Trophoblast cell (in vitro differentiated cells and primary cell): ENCODE measurements at regions not wholly inside any gene's neighbourhood (a gene's known extent, or its start where the extent isn't known, plus 50 kb on each side); places are given as distances from the start of the nearest gene placed in this dataset.

Experiments
- DNase-seq, 2 donors: peaks; one replicate each; pipeline ENCODE4 v3.0.0-alpha.2; 2016
- H2AFZ ChIP-seq: 2 replicates; pipeline ENCODE4 v1.6.1; 2013; ENCODE audit warnings: low read length, moderate library complexity, mild to moderate bottlenecking; ENCODE audit not compliant: insufficient read depth, poor library complexity
- H2AK5ac ChIP-seq: 2 replicates; pipeline ENCODE4 v1.6.1; 2013; ENCODE audit warnings: mild to moderate bottlenecking, low read length
- H2BK120ac ChIP-seq: 2 replicates; pipeline ENCODE4 v1.6.1; 2013; ENCODE audit warnings: low read length, mild to moderate bottlenecking, moderate library complexity; ENCODE audit not compliant: insufficient read depth, poor library complexity
- H2BK12ac ChIP-seq: 2 replicates; pipeline ENCODE4 v1.6.1; 2013; ENCODE audit warnings: mild to moderate bottlenecking, low read length, moderate library complexity
- H2BK5ac ChIP-seq: 2 replicates; pipeline ENCODE4 v1.6.1; 2013; ENCODE audit warnings: low read length, low read depth, moderate library complexity, mild to moderate bottlenecking; ENCODE audit not compliant: poor library complexity
- H3K14ac ChIP-seq: 2 replicates; pipeline ENCODE4 v1.6.1; 2013; ENCODE audit warnings: mild to moderate bottlenecking, low read length
- H3K18ac ChIP-seq: 2 replicates; pipeline ENCODE4 v1.6.1; 2013; ENCODE audit warnings: mild to moderate bottlenecking, low read length
- H3K23ac ChIP-seq: 2 replicates; pipeline ENCODE4 v1.6.1; 2013; ENCODE audit warnings: low read length
- H3K27ac ChIP-seq: 2 replicates; pipeline ENCODE4 v1.5.1; 2013; ENCODE audit warnings: low read depth, mild to moderate bottlenecking, inconsistent platforms, low read length, moderate library complexity
- H3K27me3 ChIP-seq: 2 replicates; pipeline ENCODE4 v1.6.1; 2013; ENCODE audit warnings: inconsistent platforms, mild to moderate bottlenecking, low read length, moderate library complexity; ENCODE audit not compliant: insufficient read depth
- H3K36me3 ChIP-seq, 2 experiments: 1 replicate in 1 of 2; 2 replicates in 1 of 2; pipeline ENCODE4 v1.6.1; 2013; ENCODE audit warnings: low read length in 2 of 2, mild to moderate bottlenecking in 2 of 2, moderate library complexity in 1 of 2; ENCODE audit not compliant: insufficient read depth in 2 of 2, control insufficient read depth in 1 of 2
- H3K4ac ChIP-seq: 2 replicates; pipeline ENCODE4 v1.6.1; 2013; ENCODE audit warnings: low read depth, mild to moderate bottlenecking, low read length, moderate library complexity
- H3K4me1 ChIP-seq, 2 experiments: 1 replicate in 1 of 2; 2 replicates in 1 of 2; pipeline ENCODE4 v1.6.1; 2013; ENCODE audit warnings: low read length in 2 of 2, mild to moderate bottlenecking in 2 of 2, moderate library complexity in 1 of 2; ENCODE audit not compliant: insufficient read depth in 2 of 2, control insufficient read depth in 1 of 2
- H3K4me2 ChIP-seq: 2 replicates; pipeline ENCODE4 v1.6.1; 2013; ENCODE audit warnings: inconsistent platforms, mild to moderate bottlenecking, low read length, moderate library complexity
- H3K4me3 ChIP-seq: 2 replicates; pipeline ENCODE4 v1.5.1; 2013; ENCODE audit warnings: mild to moderate bottlenecking, low read depth, low read length, inconsistent platforms
- H3K79me1 ChIP-seq: one replicate; pipeline ENCODE4 v1.6.1; 2013; ENCODE audit warnings: low read length
- H3K79me2 ChIP-seq: 2 replicates; pipeline ENCODE4 v1.6.1; 2013; ENCODE audit warnings: low read length, mild to moderate bottlenecking; ENCODE audit not compliant: control insufficient read depth, insufficient read depth, poor library complexity
- H3K9ac ChIP-seq: 2 replicates; pipeline ENCODE4 v1.6.1; 2013; ENCODE audit warnings: mild to moderate bottlenecking, low read length
- H3K9me3 ChIP-seq: 2 replicates; pipeline ENCODE4 v1.6.1; 2013; ENCODE audit warnings: low read depth, mild to moderate bottlenecking, control low read depth, inconsistent platforms, low read length; ENCODE audit not compliant: insufficient read depth
- H4K12ac ChIP-seq: 2 replicates; pipeline ENCODE4 v1.6.1; 2013; ENCODE audit warnings: low read depth, mild to moderate bottlenecking, low read length, moderate library complexity
- H4K8ac ChIP-seq: 2 replicates; pipeline ENCODE4 v1.6.1; 2013; ENCODE audit warnings: low read depth, mild to moderate bottlenecking, low read length, moderate library complexity
- H4K91ac ChIP-seq: one replicate; pipeline ENCODE4 v1.6.1; 2013; ENCODE audit warnings: low read depth, mild to moderate bottlenecking, low read length, moderate library complexity
- WGBS: extraction: QIAGEN DNeasy Blood & Tissue Kit; methylation state at CpG from one replicate; pipeline ENCODE4 v1.1.7; 2013; ENCODE audit warnings: missing lambda C conversion rate; ENCODE audit not compliant: insufficient read length, insufficient coverage; ENCODE audit errors: extremely low coverage; 5-methylcytosine and 5-hydroxymethylcytosine counted together

- Histone ChIP-seq H3K4me1 (no peaks in the 10 kb centered on the region), H3K4me3 (no peak overlapping the region), H3K4ac (no peak overlapping the region), H4K12ac (no peak overlapping the region), H4K91ac (no peak overlapping the region), H3K79me2 (no peaks in the 10 kb centered on the region), H2AFZ (no peak overlapping the region), H3K23ac (no peak overlapping the region), H2AK5ac (no peak overlapping the region), H3K14ac (no peak overlapping the region), H3K27ac (no peak overlapping the region), H3K27me3 (no peaks in the 10 kb centered on the region), H2BK5ac (no peak overlapping the region), H2BK120ac (no peak overlapping the region), H3K4me2 (no peak overlapping the region), H4K8ac (no peak overlapping the region), H2BK12ac (no peak overlapping the region), H3K18ac (no peak overlapping the region), H3K79me1 (no peaks in the 10 kb centered on the region), H3K9me3 (no peaks in the 10 kb centered on the region), H3K9ac (no peak overlapping the region), H3K36me3 (no peaks in the 10 kb centered on the region)
- peak in 1 of 2 donors; percentile 58 for DNase-seq
Observed at GRCh38 chr5:86894056-86894455, 276.3 kb downstream of the COX7C start.

- Histone ChIP-seq H3K4me3 (no peak overlapping the region), H3K4me1 (no peaks in the 10 kb centered on the region), H4K8ac (no peak overlapping the region), H3K14ac (no peak overlapping the region), H2BK120ac (no peak overlapping the region), H3K23ac (no peak overlapping the region), H3K27ac (no peak overlapping the region), H3K4ac (no peak overlapping the region), H3K27me3 (no peaks in the 10 kb centered on the region), H3K79me1 (no peaks in the 10 kb centered on the region), H3K9ac (no peak overlapping the region), H3K18ac (no peak overlapping the region), H3K9me3 (no peaks in the 10 kb centered on the region), H2BK12ac (no peak overlapping the region), H2AK5ac (no peak overlapping the region), H3K4me2 (no peak overlapping the region), H4K12ac (no peak overlapping the region), H2AFZ (no peak overlapping the region), H3K79me2 (no peaks in the 10 kb centered on the region), H4K91ac (no peak overlapping the region), H2BK5ac (no peak overlapping the region), H3K36me3 (no peaks in the 10 kb centered on the region)
- no peak for DNase-seq
- no CpG with 5 or more reads among the region's 1 CpG for WGBS
Observed at GRCh38 chr5:86896916-86897315, 279.2 kb downstream of the COX7C start.

- Histone ChIP-seq H3K9ac (no peak overlapping the region), H3K18ac (no peak overlapping the region), H3K4me2 (no peak overlapping the region), H3K9me3 (no peaks in the 10 kb centered on the region), H2BK5ac (no peak overlapping the region), H2BK120ac (no peak overlapping the region), H3K14ac (no peak overlapping the region), H3K36me3 (no peaks in the 10 kb centered on the region), H3K79me1 (no peaks in the 10 kb centered on the region), H3K23ac (no peak overlapping the region), H2AFZ (no peak overlapping the region), H4K91ac (no peak overlapping the region), H3K79me2 (no peaks in the 10 kb centered on the region), H2AK5ac (no peak overlapping the region), H3K4ac (no peak overlapping the region), H3K27ac (peak overlapping the region; percentile 44), H3K27me3 (no peaks in the 10 kb centered on the region), H2BK12ac (no peak overlapping the region), H4K8ac (no peak overlapping the region), H3K4me1 (no peaks in the 10 kb centered on the region), H3K4me3 (no peak overlapping the region), H4K12ac (no peak overlapping the region)
- no CpG with 5 or more reads among the region's 6 CpGs for WGBS
- peak; percentile 77 to 96 for DNase-seq
Observed at GRCh38 chr5:86909418-86910295, 291.9 kb downstream of the COX7C start.

- no CpG with 5 or more reads among the region's 2 CpGs for WGBS
- Histone ChIP-seq H3K4ac (no peak overlapping the region), H3K27me3 (no peaks in the 10 kb centered on the region), H2BK12ac (no peak overlapping the region), H2AK5ac (no peak overlapping the region), H2BK120ac (no peak overlapping the region), H4K12ac (no peak overlapping the region), H3K14ac (no peak overlapping the region), H3K79me1 (no peaks in the 10 kb centered on the region), H3K27ac (no peak overlapping the region), H3K4me3 (no peak overlapping the region), H3K9ac (no peak overlapping the region), H3K4me1 (no peaks in the 10 kb centered on the region), H4K91ac (no peak overlapping the region), H2BK5ac (no peak overlapping the region), H4K8ac (no peak overlapping the region), H3K4me2 (no peak overlapping the region), H2AFZ (no peak overlapping the region), H3K79me2 (no peaks in the 10 kb centered on the region), H3K18ac (no peak overlapping the region), H3K36me3 (no peaks in the 10 kb centered on the region), H3K23ac (no peak overlapping the region), H3K9me3 (no peaks in the 10 kb centered on the region)
- DNase-seq = peak in 1 of 2 donors; percentile 63
Observed at GRCh38 chr5:86917117-86917579, 299.4 kb downstream of the COX7C start.
